GM12865 (cell line): ENCODE measurements at regions not wholly inside any gene's neighbourhood (a gene's known extent, or its start where the extent isn't known, plus 50 kb on each side); places are given as distances from the start of the nearest gene placed in this dataset.
"Not testable (repeated sequence)": the region's sequence is repeated elsewhere in the genome, so short reads cannot be mapped to it uniquely, and the experiment has no call there.

ENCODE experiments used
- DNase-seq: peaks from one replicate; pipeline ENCODE4 v3.0.0; 2010; ENCODE audit warnings: low read depth
- H3K4me3 ChIP-seq: 2 replicates; pipeline ENCODE4 v1.5.1; 2011; ENCODE audit warnings: mild to moderate bottlenecking, low read depth, low read length, control low read depth
- TF ChIP-seq, protein P1 (sequence below): IDR thresholded peaks from 2 replicates; pipeline ENCODE4 v1.5.1; 2011; ENCODE audit warnings: low read length, control low read depth, low read depth, inconsistent platforms; ENCODE audit not compliant: insufficient read depth; ENCODE audit errors: missing control alignments

GRCh38 chr9:29437526-29437925, 1864.2 kb upstream of the C9orf72 start:
- H3K4me3 ChIP-seq, result no peak overlapping the region
- no peak for DNase-seq
- TF ChIP-seq, protein P1, sequence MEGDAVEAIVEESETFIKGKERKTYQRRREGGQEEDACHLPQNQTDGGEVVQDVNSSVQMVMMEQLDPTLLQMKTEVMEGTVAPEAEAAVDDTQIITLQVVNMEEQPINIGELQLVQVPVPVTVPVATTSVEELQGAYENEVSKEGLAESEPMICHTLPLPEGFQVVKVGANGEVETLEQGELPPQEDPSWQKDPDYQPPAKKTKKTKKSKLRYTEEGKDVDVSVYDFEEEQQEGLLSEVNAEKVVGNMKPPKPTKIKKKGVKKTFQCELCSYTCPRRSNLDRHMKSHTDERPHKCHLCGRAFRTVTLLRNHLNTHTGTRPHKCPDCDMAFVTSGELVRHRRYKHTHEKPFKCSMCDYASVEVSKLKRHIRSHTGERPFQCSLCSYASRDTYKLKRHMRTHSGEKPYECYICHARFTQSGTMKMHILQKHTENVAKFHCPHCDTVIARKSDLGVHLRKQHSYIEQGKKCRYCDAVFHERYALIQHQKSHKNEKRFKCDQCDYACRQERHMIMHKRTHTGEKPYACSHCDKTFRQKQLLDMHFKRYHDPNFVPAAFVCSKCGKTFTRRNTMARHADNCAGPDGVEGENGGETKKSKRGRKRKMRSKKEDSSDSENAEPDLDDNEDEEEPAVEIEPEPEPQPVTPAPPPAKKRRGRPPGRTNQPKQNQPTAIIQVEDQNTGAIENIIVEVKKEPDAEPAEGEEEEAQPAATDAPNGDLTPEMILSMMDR, result no peak

DNA sequence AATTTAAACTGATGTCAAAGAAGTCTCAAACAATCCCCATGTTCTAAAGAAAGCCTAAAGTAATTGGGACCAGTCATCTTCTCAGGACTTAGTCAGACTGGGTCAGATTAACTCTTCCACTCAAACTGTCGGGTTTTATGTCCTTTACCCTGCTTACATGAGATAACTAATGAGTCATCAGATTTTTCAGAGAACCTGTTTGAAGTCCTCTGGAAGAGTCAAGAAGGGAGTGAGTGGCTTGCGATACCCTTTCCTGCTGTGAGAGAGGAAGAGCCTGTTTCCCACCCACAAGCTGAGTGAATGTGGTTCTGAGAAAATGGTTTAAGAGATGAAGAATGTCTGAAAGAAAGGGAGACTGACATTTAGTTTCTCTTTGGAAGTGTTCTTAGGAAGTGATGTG, 1866.7 kb upstream of the C9orf72 start:
- TF ChIP-seq, protein P1, result no peak
- no peak for DNase-seq
- H3K4me3 ChIP-seq, result no peak overlapping the region

DNA sequence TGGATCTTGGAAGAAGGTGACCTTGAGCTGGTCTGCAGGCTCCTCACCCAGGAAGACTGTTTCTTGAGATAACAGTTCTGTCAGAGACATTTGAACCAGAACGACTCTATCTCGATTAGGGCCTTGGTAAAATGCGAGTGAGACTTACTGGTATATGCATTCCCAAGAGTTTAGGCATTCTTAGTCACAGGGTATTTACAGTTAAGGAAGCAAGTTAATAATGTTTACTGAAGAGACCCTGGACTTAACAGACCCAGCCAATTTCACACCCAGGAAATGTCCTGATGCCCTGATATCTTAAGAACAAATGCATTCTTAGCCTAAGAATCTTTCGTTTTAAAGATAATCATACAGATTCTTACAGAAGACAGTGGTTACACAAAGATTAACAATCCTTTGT, 1867.2 kb upstream of the C9orf72 start:
- TF ChIP-seq, protein P1, result no peak
- H3K4me3 ChIP-seq, result no peak overlapping the region
- DNase-seq, result no peak

GRCh38 chr9:29445751-29446150, 1872.5 kb upstream of the C9orf72 start:
- TF ChIP-seq, protein P1, result no peak
- H3K4me3 ChIP-seq, result no peak overlapping the region

DNA sequence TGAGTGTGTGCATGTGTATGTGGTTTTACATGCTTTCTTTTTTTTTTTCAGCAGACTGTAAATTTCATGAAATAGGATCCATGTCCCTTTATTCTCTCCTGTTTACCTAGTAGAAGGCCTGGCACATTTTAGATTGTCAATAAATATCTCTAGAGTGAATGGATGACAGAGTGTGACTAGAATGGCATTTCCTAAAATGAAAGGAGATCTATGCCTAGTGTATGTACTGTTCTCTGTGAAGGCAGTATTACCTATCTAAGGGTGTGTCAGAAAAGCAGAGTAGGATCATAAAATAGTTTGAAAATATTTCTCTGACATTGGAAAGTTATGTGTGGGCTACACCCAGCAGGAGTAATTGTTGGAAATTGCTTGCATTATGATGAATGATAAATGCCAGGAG, 1876.0 kb upstream of the C9orf72 start:
- no peak for DNase-seq
- TF ChIP-seq, protein P1, result no peak

More at GRCh38 chr9:29445751-29446150, 1872.5 kb upstream of the C9orf72 start:
- DNase-seq, result no peak

GRCh38 chr9:29450343-29450875, 1877.1 kb upstream of the C9orf72 start:
- not testable (repeated sequence) for DNase-seq, H3K4me3 ChIP-seq

More for the DNA sequence above, 1876.0 kb upstream of the C9orf72 start:
- no peak overlapping the region for H3K4me3 ChIP-seq

- no peak for DNase-seq
- TF ChIP-seq, protein P1, result no peak
- H3K4me3 ChIP-seq, result no peak overlapping the region
Observed at GRCh38 chr9:29456940-29457339, 1883.7 kb upstream of the C9orf72 start.

GRCh38 chr9:29475471-29475870, 1902.2 kb upstream of the C9orf72 start:
- TF ChIP-seq, protein P1, result no peak
- DNase-seq, result no peak
- H3K4me3 ChIP-seq, result no peak overlapping the region
